T-helper 17 cell (primary cell): ENCODE measurements at regions not wholly inside any gene's neighbourhood (a gene's known extent, or its start where the extent isn't known, plus 50 kb on each side); places are given as distances from the start of the nearest gene placed in this dataset.

ENCODE experiments used
- ATAC-seq: fragments of 150-1000 bp; cut with Tn5 transposase; 2 replicates; pipeline ENCODE4 v1.10.0; 2021; ENCODE audit warnings: mild to moderate bottlenecking, moderate library complexity
- DNase-seq, 3 donors: peaks; one replicate each; pipeline versions ENCODE4 v3.0.0 to v3.0.0-alpha.2; 2020 to 2021
- H3K9me3 ChIP-seq: one replicate; pipeline ENCODE4 v1.7.0; 2013; ENCODE audit warnings: low read length, mild to moderate bottlenecking; ENCODE audit not compliant: control insufficient read depth, poor library complexity, severe bottlenecking
- H3K27ac Mint-ChIP-seq: one replicate; pipeline ENCODE4 v1.8.0; 2022; ENCODE audit warnings: mild to moderate bottlenecking, moderate library complexity, mixed read lengths
- H3K27me3 Mint-ChIP-seq: one replicate; pipeline ENCODE4 v1.8.0; 2022; ENCODE audit warnings: mixed read lengths
- H3K36me3 Mint-ChIP-seq: one replicate; pipeline ENCODE4 v1.8.0; 2022; ENCODE audit warnings: low read depth, mixed read lengths
- H3K4me1 Mint-ChIP-seq: one replicate; pipeline ENCODE4 v1.8.0; 2022; ENCODE audit warnings: mild to moderate bottlenecking, mixed read lengths
- H3K4me3 Mint-ChIP-seq: one replicate; pipeline ENCODE4 v1.8.0; 2022; ENCODE audit warnings: mild to moderate bottlenecking, moderate library complexity, mixed read lengths

GRCh38 chr22:25365491-25366261, 146.2 kb downstream of the CRYBB2 start:
- H3K4me1 Mint-ChIP-seq = peaks cover 16% of the 10 kb centered on the region
- no peaks in the 10 kb centered on the region for H3K27me3 Mint-ChIP-seq
- ATAC-seq (no peak), DNase-seq (no peak)
- H3K4me3 Mint-ChIP-seq = no peak overlapping the region
- no peaks in the 10 kb centered on the region for H3K36me3 Mint-ChIP-seq
- H3K9me3 ChIP-seq = no peaks in the 10 kb centered on the region
- no peak overlapping the region for H3K27ac Mint-ChIP-seq

- no peak overlapping the region for H3K4me3 Mint-ChIP-seq
- no peak overlapping the region for H3K27ac Mint-ChIP-seq
- ATAC-seq (no peak), DNase-seq (no peak)
- H3K9me3 ChIP-seq = no peaks in the 10 kb centered on the region
- no peaks in the 10 kb centered on the region for H3K36me3 Mint-ChIP-seq
- no peaks in the 10 kb centered on the region for H3K27me3 Mint-ChIP-seq
- H3K4me1 Mint-ChIP-seq = peaks cover 16% of the 10 kb centered on the region
Measured at GRCh38 chr22:25366408-25366807, 147.0 kb downstream of the CRYBB2 start.

- DNase-seq = no peak
- no peaks in the 10 kb centered on the region for H3K27me3 Mint-ChIP-seq
- no peak overlapping the region for H3K4me3 Mint-ChIP-seq
- ATAC-seq = no peak
- H3K36me3 Mint-ChIP-seq = no peaks in the 10 kb centered on the region
- peaks cover 16% of the 10 kb centered on the region for H3K4me1 Mint-ChIP-seq
- H3K27ac Mint-ChIP-seq = peak overlapping the region; percentile 4
- no peaks in the 10 kb centered on the region for H3K9me3 ChIP-seq
Measured at GRCh38 chr22:25366876-25367466, 147.5 kb downstream of the CRYBB2 start.

GRCh38 chr22:25367756-25368155, 148.3 kb downstream of the CRYBB2 start:
- no peaks in the 10 kb centered on the region for H3K27me3 Mint-ChIP-seq

GRCh38 chr22:25368271-25368670, 148.8 kb downstream of the CRYBB2 start:
- Mint-ChIP-seq H3K27ac (no peak overlapping the region), H3K4me1 (peaks cover 14% of the 10 kb centered on the region), H3K27me3 (no peaks in the 10 kb centered on the region), H3K36me3 (no peaks in the 10 kb centered on the region), H3K4me3 (no peak overlapping the region)
- DNase-seq (no peak), ATAC-seq (no peak)
- H3K9me3 ChIP-seq = no peaks in the 10 kb centered on the region

More at GRCh38 chr22:25367756-25368155, 148.3 kb downstream of the CRYBB2 start:
- Mint-ChIP-seq H3K27ac (peak overlapping the region; percentile 4), H3K4me1 (peaks cover 14% of the 10 kb centered on the region), H3K4me3 (no peak overlapping the region), H3K36me3 (no peaks in the 10 kb centered on the region)
- ATAC-seq (no peak), DNase-seq (no peak)
- no peaks in the 10 kb centered on the region for H3K9me3 ChIP-seq

GRCh38 chr22:25369041-25369440, 149.6 kb downstream of the CRYBB2 start:
- H3K9me3 ChIP-seq = no peaks in the 10 kb centered on the region
- DNase-seq = no peak
- Mint-ChIP-seq H3K27ac (no peak overlapping the region), H3K4me1 (peaks cover 16% of the 10 kb centered on the region), H3K4me3 (no peak overlapping the region), H3K27me3 (no peaks in the 10 kb centered on the region), H3K36me3 (no peaks in the 10 kb centered on the region)
- ATAC-seq = no peak

- H3K4me3 Mint-ChIP-seq = no peak overlapping the region
- H3K9me3 ChIP-seq = no peaks in the 10 kb centered on the region
- DNase-seq = no peak
- H3K27me3 Mint-ChIP-seq = no peaks in the 10 kb centered on the region
- no peak for ATAC-seq
- H3K4me1 Mint-ChIP-seq = peaks cover 16% of the 10 kb centered on the region
- H3K36me3 Mint-ChIP-seq = no peaks in the 10 kb centered on the region
- no peak overlapping the region for H3K27ac Mint-ChIP-seq
Measured at GRCh38 chr22:25370322-25370721, 150.9 kb downstream of the CRYBB2 start.

- Mint-ChIP-seq H3K27ac (no peak overlapping the region), H3K36me3 (no peaks in the 10 kb centered on the region), H3K27me3 (no peaks in the 10 kb centered on the region), H3K4me3 (no peak overlapping the region), H3K4me1 (peaks cover 20% of the 10 kb centered on the region)
- no peaks in the 10 kb centered on the region for H3K9me3 ChIP-seq
- ATAC-seq (no peak), DNase-seq (no peak)
Measured at GRCh38 chr22:25372000-25372595, 152.7 kb downstream of the CRYBB2 start.

GRCh38 chr22:25373961-25374360, 154.5 kb downstream of the CRYBB2 start:
- Mint-ChIP-seq H3K27me3 (no peaks in the 10 kb centered on the region), H3K27ac (no peak overlapping the region), H3K4me1 (peaks cover 10% of the 10 kb centered on the region), H3K36me3 (no peaks in the 10 kb centered on the region), H3K4me3 (no peak overlapping the region)
- no peak for ATAC-seq
- H3K9me3 ChIP-seq = no peaks in the 10 kb centered on the region
- DNase-seq = no peak

- Mint-ChIP-seq H3K36me3 (peaks cover 2% of the 10 kb centered on the region), H3K27me3 (no peaks in the 10 kb centered on the region), H3K4me1 (peaks cover 10% of the 10 kb centered on the region), H3K4me3 (no peak overlapping the region), H3K27ac (peak overlapping the region; percentile 85)
- ATAC-seq = no peak
- DNase-seq = no peak
- no peaks in the 10 kb centered on the region for H3K9me3 ChIP-seq
Measured at GRCh38 chr22:25374869-25375268, 155.4 kb downstream of the CRYBB2 start.

GRCh38 chr22:25375683-25376082, 156.2 kb downstream of the CRYBB2 start:
- Mint-ChIP-seq H3K27me3 (no peaks in the 10 kb centered on the region), H3K4me3 (no peak overlapping the region), H3K4me1 (peaks cover 8% of the 10 kb centered on the region), H3K27ac (no peak overlapping the region), H3K36me3 (peaks cover 2% of the 10 kb centered on the region)
- DNase-seq = no peak
- ATAC-seq = no peak
- no peaks in the 10 kb centered on the region for H3K9me3 ChIP-seq

- no peak overlapping the region for H3K27ac Mint-ChIP-seq
- H3K4me1 Mint-ChIP-seq = peaks cover 12% of the 10 kb centered on the region
- DNase-seq (no peak), ATAC-seq (no peak)
- no peaks in the 10 kb centered on the region for H3K27me3 Mint-ChIP-seq
- no peaks in the 10 kb centered on the region for H3K9me3 ChIP-seq
- H3K36me3 Mint-ChIP-seq = peaks cover 2% of the 10 kb centered on the region
- H3K4me3 Mint-ChIP-seq = no peak overlapping the region
Measured at GRCh38 chr22:25377699-25378098, 158.3 kb downstream of the CRYBB2 start.

- H3K4me3 Mint-ChIP-seq = no peak overlapping the region
- no peak for DNase-seq
- no peak for ATAC-seq
- H3K4me1 Mint-ChIP-seq = peaks cover 20% of the 10 kb centered on the region
- no peaks in the 10 kb centered on the region for H3K9me3 ChIP-seq
- no peak overlapping the region for H3K27ac Mint-ChIP-seq
- H3K36me3 Mint-ChIP-seq = peaks cover 2% of the 10 kb centered on the region
- no peaks in the 10 kb centered on the region for H3K27me3 Mint-ChIP-seq
Measured at GRCh38 chr22:25380122-25380747, 160.8 kb downstream of the CRYBB2 start.
